Gastrocnemius medialis (tissue), 4 donors: ENCODE measurements at regions not wholly inside any gene's neighbourhood (a gene's known extent, or its start where the extent isn't known, plus 50 kb on each side); places are given as distances from the start of the nearest gene placed in this dataset.

Experiments used
- POLR2A ChIP-seq, 2 donors: fragments of 450-650 bp; IDR thresholded peaks; one replicate each; pipeline ENCODE4 v1.6.1; 2017; ENCODE audit warnings: antibody characterized with exemption in 2 of 2, mild to moderate bottlenecking in 2 of 2, moderate library complexity in 2 of 2
- TF ChIP-seq, protein P1 (sequence below), 5 experiments: fragments of 450-650 bp in 3 of 5; fragments of 200-600 bp in 2 of 5; sonication (generic) in 2 of 5; IDR thresholded peaks in 4 of 5; conservative IDR thresholded peaks in 1 of 5; 1 replicate in 4 of 5; 2 replicates in 1 of 5; pipeline ENCODE4 v1.5.1; 2016 to 2019; ENCODE audit warnings: antibody characterized with exemption in 5 of 5, mild to moderate bottlenecking in 3 of 5, moderate library complexity in 3 of 5

DNA sequence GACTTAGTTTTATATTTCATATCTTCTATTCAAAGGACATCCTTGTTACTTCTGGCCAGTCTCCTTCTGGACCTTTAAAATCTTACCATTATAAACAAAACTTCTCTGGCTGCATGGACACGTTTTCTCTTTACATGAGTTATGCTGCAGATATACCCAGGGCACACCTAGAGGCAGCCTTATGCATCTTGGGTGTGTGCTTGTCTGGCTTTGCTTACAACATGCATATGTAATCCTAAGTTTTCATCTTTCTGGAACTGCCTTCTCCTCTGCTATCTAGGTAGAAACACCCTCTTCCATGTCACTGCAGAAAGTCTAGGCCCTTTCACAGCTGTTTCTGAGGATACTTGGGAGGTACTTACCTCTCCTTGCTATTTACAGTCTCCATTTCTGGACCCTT, 185.8 kb upstream of the RAG2 start:
- TF ChIP-seq, protein P1, sequence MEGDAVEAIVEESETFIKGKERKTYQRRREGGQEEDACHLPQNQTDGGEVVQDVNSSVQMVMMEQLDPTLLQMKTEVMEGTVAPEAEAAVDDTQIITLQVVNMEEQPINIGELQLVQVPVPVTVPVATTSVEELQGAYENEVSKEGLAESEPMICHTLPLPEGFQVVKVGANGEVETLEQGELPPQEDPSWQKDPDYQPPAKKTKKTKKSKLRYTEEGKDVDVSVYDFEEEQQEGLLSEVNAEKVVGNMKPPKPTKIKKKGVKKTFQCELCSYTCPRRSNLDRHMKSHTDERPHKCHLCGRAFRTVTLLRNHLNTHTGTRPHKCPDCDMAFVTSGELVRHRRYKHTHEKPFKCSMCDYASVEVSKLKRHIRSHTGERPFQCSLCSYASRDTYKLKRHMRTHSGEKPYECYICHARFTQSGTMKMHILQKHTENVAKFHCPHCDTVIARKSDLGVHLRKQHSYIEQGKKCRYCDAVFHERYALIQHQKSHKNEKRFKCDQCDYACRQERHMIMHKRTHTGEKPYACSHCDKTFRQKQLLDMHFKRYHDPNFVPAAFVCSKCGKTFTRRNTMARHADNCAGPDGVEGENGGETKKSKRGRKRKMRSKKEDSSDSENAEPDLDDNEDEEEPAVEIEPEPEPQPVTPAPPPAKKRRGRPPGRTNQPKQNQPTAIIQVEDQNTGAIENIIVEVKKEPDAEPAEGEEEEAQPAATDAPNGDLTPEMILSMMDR (IDR thresholded peaks at IDR 0.05 in 4 of 5, conservative IDR thresholded peaks at IDR 0.05 in 1 of 5) = no peak
- TF ChIP-seq POLR2A (IDR thresholded peaks at IDR 0.05) = no peak
